Calu3 (cell line): ENCODE measurements at regions not wholly inside any gene's neighbourhood (a gene's known extent, or its start where the extent isn't known, plus 50 kb on each side); places are given as distances from the start of the nearest gene placed in this dataset.

ENCODE experiments used
- BruUV-seq: library from RNA; stranded (reverse); fragments of 400-500 nt; replicated peaks from 2 replicates; lab custom pipeline; 2021; lab: Mats Ljungman, UMichigan
- CTCF ChIA-PET: fragments of 300-600 bp; sonication (Branson Sonifier 250); formaldehyde crosslinking; loops from one replicate; lab custom pipeline; 2022; ENCODE audit warnings: antibody characterized with exemption; lab: Charles Lee
- DNase-seq: peaks from one replicate; pipeline ENCODE4 v3.0.0; 2022
- H3K27ac Mint-ChIP-seq: one replicate; pipeline ENCODE4 v1.8.0; 2022; ENCODE audit warnings: mixed read lengths; ENCODE audit not compliant: unreplicated experiment
- H3K27me3 Mint-ChIP-seq: one replicate; pipeline ENCODE4 v1.8.0; 2022; ENCODE audit warnings: mixed read lengths; ENCODE audit not compliant: unreplicated experiment
- H3K36me3 Mint-ChIP-seq: one replicate; pipeline ENCODE4 v1.8.0; 2022; ENCODE audit warnings: mild to moderate bottlenecking, moderate library complexity, mixed read lengths; ENCODE audit not compliant: insufficient read depth, unreplicated experiment
- H3K4me1 Mint-ChIP-seq: one replicate; pipeline ENCODE4 v1.8.0; 2022; ENCODE audit warnings: mild to moderate bottlenecking, low read depth, mixed read lengths; ENCODE audit not compliant: unreplicated experiment
- H3K4me3 Mint-ChIP-seq: one replicate; pipeline ENCODE4 v1.8.0; 2022; ENCODE audit warnings: mild to moderate bottlenecking, low read depth, moderate library complexity, mixed read lengths; ENCODE audit not compliant: unreplicated experiment
- H3K9me3 Mint-ChIP-seq: one replicate; pipeline ENCODE4 v1.8.0; 2022; ENCODE audit warnings: low read depth, mixed read lengths; ENCODE audit not compliant: unreplicated experiment
- CTCF ChIP-seq: fragments of 200-600 bp; IDR thresholded peaks from one replicate; pipeline ENCODE4 v1.8.0; 2022; ENCODE audit warnings: antibody characterized with exemption; ENCODE audit not compliant: unreplicated experiment
- intact Hi-C: fragments of 100-400 bp; cut with micrococcal nuclease; formaldehyde crosslinking; loops from one replicate; pipeline ENCODE4 v1.10.0; 2022; ENCODE audit not compliant: unreplicated experiment

GRCh38 chr13:47638627-47639026 lies 362.4 kb downstream of the SUCLA2 start:
- Mint-ChIP-seq H3K27me3 (no peaks in the 10 kb centered on the region), H3K4me1 (no peaks in the 10 kb centered on the region)

GRCh38 chr13:47632311-47632710 lies 368.8 kb downstream of the SUCLA2 start:
- H3K36me3 Mint-ChIP-seq: no peaks in the 10 kb centered on the region
- no TSS peak for BruUV-seq

More at GRCh38 chr13:47638627-47639026, 362.4 kb downstream of the SUCLA2 start:
- Mint-ChIP-seq H3K27ac (no peak overlapping the region), H3K4me3 (no peak overlapping the region), H3K9me3 (peaks cover 6% of the 10 kb centered on the region), H3K36me3 (no peaks in the 10 kb centered on the region)
- BruUV-seq: no TSS peak
- intact Hi-C loops: no loop called here
- CTCF ChIA-PET: interaction anchor here (0.6 to 0.7 kb wide), 3 partner anchors 52 to 1063 kb away, joined by 5 to 8 read pairs (median 6); no protein-coding TSS in a partner anchor
- no peak for TF ChIP-seq CTCF
- no peak for DNase-seq

GRCh38 chr13:47628666-47629065 lies 372.4 kb downstream of the SUCLA2 start:
- no TSS peak for BruUV-seq
- Mint-ChIP-seq H3K36me3 (no peaks in the 10 kb centered on the region), H3K4me1 (no peaks in the 10 kb centered on the region), H3K4me3 (no peak overlapping the region), H3K9me3 (peaks cover 6% of the 10 kb centered on the region), H3K27me3 (no peaks in the 10 kb centered on the region), H3K27ac (no peak overlapping the region)
- no peak for TF ChIP-seq CTCF
- DNase-seq: no peak
- intact Hi-C loops: no loop called here
- CTCF ChIA-PET: no interaction called here

More at GRCh38 chr13:47632311-47632710, 368.8 kb downstream of the SUCLA2 start:
- intact Hi-C loops: no loop called here
- Mint-ChIP-seq H3K4me1 (no peaks in the 10 kb centered on the region), H3K27ac (no peak overlapping the region), H3K9me3 (peaks cover 9% of the 10 kb centered on the region), H3K4me3 (no peak overlapping the region), H3K27me3 (no peaks in the 10 kb centered on the region)
- TF ChIP-seq CTCF: no peak
- no peak for DNase-seq
- CTCF ChIA-PET: no interaction called here

- intact Hi-C loops: no loop called here
- H3K4me3 Mint-ChIP-seq: no peak overlapping the region
- H3K27me3 Mint-ChIP-seq: no peaks in the 10 kb centered on the region
- no peak for TF ChIP-seq CTCF
- H3K36me3 Mint-ChIP-seq: no peaks in the 10 kb centered on the region
- CTCF ChIA-PET: no interaction called here
- no TSS peak for BruUV-seq
- H3K27ac Mint-ChIP-seq: no peak overlapping the region
- H3K4me1 Mint-ChIP-seq: peaks cover 16% of the 10 kb centered on the region
- H3K9me3 Mint-ChIP-seq: peaks cover 4% of the 10 kb centered on the region
- no peak for DNase-seq
Observed at GRCh38 chr13:47623862-47624261, 377.2 kb downstream of the SUCLA2 start.
